LNCaP clone FGC (cell line): ENCODE measurements at regions not wholly inside any gene's neighbourhood (a gene's known extent, or its start where the extent isn't known, plus 50 kb on each side); places are given as distances from the start of the nearest gene placed in this dataset.

ENCODE experiments used
- DNase-seq: peaks from one replicate; pipeline ENCODE4 v3.0.0-alpha.2; 2011; ENCODE audit warnings: low read depth
- H3K4me3 ChIP-seq: 2 replicates; pipeline ENCODE4 v1.5.1; 2011; ENCODE audit warnings: mild to moderate bottlenecking, low read depth, low read length, control low read depth
- TF ChIP-seq, protein P1 (sequence below): IDR thresholded peaks from 2 replicates; pipeline ENCODE4 v1.5.1; 2012; ENCODE audit warnings: mild to moderate bottlenecking; ENCODE audit not compliant: control insufficient read depth, insufficient read depth; ENCODE audit errors: extremely low read depth

DNA sequence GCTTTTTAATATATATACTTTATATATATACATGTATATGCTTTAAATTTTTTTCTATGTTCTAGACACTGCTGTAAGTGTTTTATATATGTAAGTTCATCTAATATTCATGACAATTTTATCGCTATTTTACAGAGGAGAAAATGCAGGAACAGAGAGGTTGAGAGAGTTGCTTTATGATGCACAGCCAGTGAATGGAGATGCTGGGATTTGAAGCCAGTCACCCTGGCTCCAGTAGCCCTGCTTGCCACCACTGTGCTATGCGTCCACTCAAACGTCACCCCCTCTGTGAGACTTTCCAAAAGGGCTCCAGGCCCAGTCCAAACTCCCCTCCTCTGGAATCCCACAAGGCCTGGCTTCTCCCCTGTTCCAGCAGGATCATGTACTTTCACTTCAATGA is 91.0 kb upstream of the GRIK3 start:
- no peak overlapping the region for H3K4me3 ChIP-seq
- TF ChIP-seq, protein P1, sequence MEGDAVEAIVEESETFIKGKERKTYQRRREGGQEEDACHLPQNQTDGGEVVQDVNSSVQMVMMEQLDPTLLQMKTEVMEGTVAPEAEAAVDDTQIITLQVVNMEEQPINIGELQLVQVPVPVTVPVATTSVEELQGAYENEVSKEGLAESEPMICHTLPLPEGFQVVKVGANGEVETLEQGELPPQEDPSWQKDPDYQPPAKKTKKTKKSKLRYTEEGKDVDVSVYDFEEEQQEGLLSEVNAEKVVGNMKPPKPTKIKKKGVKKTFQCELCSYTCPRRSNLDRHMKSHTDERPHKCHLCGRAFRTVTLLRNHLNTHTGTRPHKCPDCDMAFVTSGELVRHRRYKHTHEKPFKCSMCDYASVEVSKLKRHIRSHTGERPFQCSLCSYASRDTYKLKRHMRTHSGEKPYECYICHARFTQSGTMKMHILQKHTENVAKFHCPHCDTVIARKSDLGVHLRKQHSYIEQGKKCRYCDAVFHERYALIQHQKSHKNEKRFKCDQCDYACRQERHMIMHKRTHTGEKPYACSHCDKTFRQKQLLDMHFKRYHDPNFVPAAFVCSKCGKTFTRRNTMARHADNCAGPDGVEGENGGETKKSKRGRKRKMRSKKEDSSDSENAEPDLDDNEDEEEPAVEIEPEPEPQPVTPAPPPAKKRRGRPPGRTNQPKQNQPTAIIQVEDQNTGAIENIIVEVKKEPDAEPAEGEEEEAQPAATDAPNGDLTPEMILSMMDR = no peak
- no peak for DNase-seq

- DNase-seq = no peak
- TF ChIP-seq, protein P1 = no peak
- no peak overlapping the region for H3K4me3 ChIP-seq
Measured at GRCh38 chr1:37127254-37127748, 93.0 kb upstream of the GRIK3 start.

DNA sequence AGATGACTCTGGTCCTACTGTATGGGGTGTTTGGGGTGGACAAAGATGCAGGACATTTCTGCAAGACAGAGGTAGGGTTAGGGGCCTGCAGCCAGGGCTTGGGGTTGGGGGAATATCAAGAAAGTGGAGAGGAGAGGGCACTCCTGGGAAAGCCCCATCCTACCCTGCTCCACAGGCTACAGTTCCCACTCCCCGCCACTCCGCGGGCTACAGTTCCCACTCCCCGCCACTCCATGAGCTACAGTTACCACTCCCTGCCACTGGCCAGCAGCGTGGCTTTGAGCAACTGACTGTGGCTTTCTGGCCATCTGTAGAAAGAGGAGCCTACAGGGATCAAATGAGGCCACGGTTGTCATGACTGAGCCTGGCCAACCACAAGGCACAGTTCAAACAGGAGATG is 93.8 kb upstream of the GRIK3 start:
- no peak overlapping the region for H3K4me3 ChIP-seq
- no peak for DNase-seq
- TF ChIP-seq, protein P1 = no peak

DNA sequence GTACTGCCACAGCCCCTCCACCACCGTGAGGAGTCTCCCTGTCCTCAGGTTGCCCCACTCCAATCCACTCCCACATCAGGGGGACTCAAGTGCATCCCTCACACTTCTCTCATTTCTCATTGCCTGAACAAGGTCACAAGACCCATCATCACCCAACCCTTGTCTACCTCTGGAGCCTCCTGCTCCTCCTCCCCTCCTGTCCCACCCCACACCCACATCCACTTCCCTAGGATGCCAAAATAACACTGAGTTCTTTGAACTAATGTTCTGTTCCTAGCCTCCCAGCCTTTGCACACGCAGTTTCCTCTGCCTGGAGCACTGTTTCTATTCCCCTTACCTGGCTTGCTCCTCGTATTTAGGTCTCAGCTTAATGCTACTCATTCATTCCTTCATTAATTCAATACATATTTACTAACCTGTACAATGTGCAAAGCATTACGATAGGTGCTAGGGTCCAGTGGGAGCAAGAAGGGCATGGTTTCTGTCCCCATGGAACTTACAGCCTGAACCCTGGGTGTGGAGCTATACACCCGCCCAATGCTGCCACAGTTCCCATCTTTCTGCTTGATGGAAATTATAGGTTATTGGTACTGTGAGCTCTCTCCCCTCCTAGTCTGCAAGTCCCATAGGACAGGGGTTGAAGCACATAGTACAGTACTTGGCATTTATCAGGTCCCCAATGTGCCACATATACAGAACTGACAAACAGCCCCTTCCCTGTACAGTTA is 96.1 kb upstream of the GRIK3 start:
- no peak for DNase-seq
- H3K4me3 ChIP-seq = no peak overlapping the region
- TF ChIP-seq, protein P1 = no peak

DNA sequence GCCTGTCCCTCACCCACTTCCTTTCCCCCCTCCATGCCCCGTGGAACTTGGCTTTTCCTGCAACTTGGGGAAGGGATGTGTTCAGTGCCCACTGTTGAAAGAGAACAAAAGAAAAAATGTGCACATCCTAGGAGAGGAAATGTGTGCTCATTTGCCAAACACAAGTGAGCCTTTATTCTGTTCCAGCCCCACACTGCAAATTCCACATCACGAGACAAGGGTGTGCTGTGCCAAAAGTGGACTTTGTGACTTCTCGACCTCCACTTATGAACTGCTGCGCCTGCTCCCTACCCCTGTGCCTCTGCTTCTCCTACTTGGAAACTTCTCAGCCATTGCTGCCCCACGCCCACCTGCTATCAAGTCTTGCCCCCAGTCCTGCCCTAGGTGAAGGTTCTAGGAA is 97.0 kb upstream of the GRIK3 start:
- H3K4me3 ChIP-seq = no peak overlapping the region
- DNase-seq = no peak
- TF ChIP-seq, protein P1 = no peak

DNA sequence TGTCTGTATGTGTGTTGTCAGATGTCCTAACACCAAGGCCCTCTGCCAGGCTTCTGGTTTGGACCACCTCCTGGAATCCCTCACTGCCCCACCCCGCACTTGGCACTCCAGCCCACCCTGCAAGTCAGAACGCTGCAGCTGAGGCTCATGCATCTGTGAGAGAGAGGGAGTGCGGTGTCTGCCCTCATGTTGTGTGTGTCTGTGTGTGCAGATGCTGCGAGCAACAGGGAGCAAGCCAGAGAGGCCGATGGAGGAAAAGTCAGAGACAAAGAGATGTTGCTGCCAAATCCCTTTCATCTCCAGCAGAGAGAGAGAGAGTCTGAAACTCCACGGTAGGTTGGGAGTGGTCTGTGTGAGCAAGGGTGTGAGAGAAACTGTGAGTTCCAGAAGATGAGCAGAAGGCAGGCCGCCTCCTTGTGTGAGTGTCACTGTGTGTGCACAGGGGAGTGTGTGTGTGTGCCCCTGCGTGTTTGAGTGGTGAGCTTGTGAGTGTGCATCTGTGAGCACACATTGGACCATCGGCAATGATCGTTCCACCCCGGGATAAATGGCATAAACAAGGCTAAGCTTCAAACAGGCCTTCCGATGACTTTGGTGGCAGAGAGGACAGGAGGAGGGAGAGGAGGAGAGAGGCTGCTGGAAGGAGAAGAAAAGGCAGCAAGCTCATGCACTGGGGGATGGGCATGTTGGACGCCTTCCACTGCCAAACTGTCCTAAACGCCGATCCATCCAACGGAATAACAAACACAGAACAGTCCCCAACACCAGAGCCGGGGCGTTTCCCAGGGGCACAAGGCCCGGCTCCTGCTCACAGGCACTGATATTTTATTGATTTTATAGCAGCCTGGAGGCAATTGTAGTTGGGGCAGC is 99.2 kb upstream of the GRIK3 start:
- TF ChIP-seq, protein P1 = no peak
- DNase-seq = no peak
- H3K4me3 ChIP-seq = no peak overlapping the region
